Left renal pelvis (tissue), 4 donors: ENCODE measurements at regions not wholly inside any gene's neighbourhood (a gene's known extent, or its start where the extent isn't known, plus 50 kb on each side); places are given as distances from the start of the nearest gene placed in this dataset.
"Not testable (repeated sequence)": the region's sequence is repeated elsewhere in the genome, so short reads cannot be mapped to it uniquely, and the experiment has no call there.

Source experiments
- DNase-seq, 4 donors: peaks; one replicate each; pipeline ENCODE4 v3.0.0-alpha.2; 2013; ENCODE audit warnings: low read depth in 4 of 4, low spot score in 3 of 4

- no peak for DNase-seq
These were observed 84.7 kb downstream of the IRX5 start for GRCh38 chr16:55015181-55015913.

GRCh38 chr16:55016515-55016914, 85.8 kb downstream of the IRX5 start:
- no peak for DNase-seq

- no peak for DNase-seq
These were observed 86.7 kb downstream of the IRX5 start for GRCh38 chr16:55017321-55017720.

GRCh38 chr16:55018881-55019280, 88.2 kb downstream of the IRX5 start:
- no peak for DNase-seq

GRCh38 chr16:55019419-55020131, 88.9 kb downstream of the IRX5 start:
- no peak for DNase-seq

- DNase-seq = no peak
These were observed 91.2 kb downstream of the IRX5 start for GRCh38 chr16:55021595-55022475.

- not testable (repeated sequence) for DNase-seq
These were observed 96.6 kb downstream of the IRX5 start for GRCh38 chr16:55027260-55027659.

GRCh38 chr16:55029509-55029908, 98.8 kb downstream of the IRX5 start:
- no peak for DNase-seq

GRCh38 chr16:55030944-55031343, 100.3 kb downstream of the IRX5 start:
- no peak for DNase-seq

- no peak for DNase-seq
These were observed 100.8 kb downstream of the IRX5 start for GRCh38 chr16:55031481-55031880.

GRCh38 chr16:55033225-55034156, 102.8 kb downstream of the IRX5 start:
- DNase-seq = no peak

GRCh38 chr16:55035029-55035428, 104.4 kb downstream of the IRX5 start:
- DNase-seq = no peak

GRCh38 chr16:55035956-55036355, 105.3 kb downstream of the IRX5 start:
- no peak for DNase-seq

GRCh38 chr16:55036371-55036821, 105.7 kb downstream of the IRX5 start:
- no peak for DNase-seq

- DNase-seq = no peak
These were observed 106.4 kb downstream of the IRX5 start for GRCh38 chr16:55037046-55037445.

- DNase-seq = no peak
These were observed 107.3 kb downstream of the IRX5 start for GRCh38 chr16:55037966-55038365.

- no peak for DNase-seq
These were observed 108.4 kb downstream of the IRX5 start for GRCh38 chr16:55039042-55039441.

- no peak for DNase-seq
These were observed 108.8 kb downstream of the IRX5 start for GRCh38 chr16:55039511-55039910.

GRCh38 chr16:55039931-55040330, 109.3 kb downstream of the IRX5 start:
- DNase-seq = no peak
